ENCODE measurements at regions not wholly inside any gene's neighbourhood (a gene's known extent, or its start where the extent isn't known, plus 50 kb on each side); places are given as distances from the start of the nearest gene placed in this dataset.

DNA sequence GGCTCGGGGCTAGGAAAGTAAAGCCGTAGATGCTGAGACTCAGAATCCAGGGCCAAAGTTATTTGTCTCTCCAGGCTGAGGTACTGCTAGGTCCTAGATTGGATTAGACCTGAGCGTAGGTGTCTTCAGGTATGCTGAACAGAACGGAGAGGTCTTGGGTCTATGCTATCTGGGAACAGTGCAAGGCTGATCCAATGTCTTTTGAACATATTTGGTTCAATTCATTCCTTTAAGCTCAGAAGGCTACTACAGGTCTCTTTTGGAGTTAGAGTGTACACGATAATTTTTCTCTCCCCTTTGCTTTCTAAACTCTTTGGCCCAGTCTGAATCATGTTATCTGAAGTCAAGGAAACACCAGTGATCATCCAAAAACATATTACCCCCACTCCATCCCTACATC lies 137.5 kb upstream of the TBL1XR1 start (continued):
- TF ChIP-seq FOXA1 (IDR thresholded peaks at IDR 0.05) (no peak), ATF3 (IDR thresholded peaks at IDR 0.05) (no peak)
- TF ChIP-seq, protein P1, sequence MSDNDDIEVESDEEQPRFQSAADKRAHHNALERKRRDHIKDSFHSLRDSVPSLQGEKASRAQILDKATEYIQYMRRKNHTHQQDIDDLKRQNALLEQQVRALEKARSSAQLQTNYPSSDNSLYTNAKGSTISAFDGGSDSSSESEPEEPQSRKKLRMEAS (IDR thresholded peaks at IDR 0.05), result no peak
- TF ChIP-seq, protein P2, sequence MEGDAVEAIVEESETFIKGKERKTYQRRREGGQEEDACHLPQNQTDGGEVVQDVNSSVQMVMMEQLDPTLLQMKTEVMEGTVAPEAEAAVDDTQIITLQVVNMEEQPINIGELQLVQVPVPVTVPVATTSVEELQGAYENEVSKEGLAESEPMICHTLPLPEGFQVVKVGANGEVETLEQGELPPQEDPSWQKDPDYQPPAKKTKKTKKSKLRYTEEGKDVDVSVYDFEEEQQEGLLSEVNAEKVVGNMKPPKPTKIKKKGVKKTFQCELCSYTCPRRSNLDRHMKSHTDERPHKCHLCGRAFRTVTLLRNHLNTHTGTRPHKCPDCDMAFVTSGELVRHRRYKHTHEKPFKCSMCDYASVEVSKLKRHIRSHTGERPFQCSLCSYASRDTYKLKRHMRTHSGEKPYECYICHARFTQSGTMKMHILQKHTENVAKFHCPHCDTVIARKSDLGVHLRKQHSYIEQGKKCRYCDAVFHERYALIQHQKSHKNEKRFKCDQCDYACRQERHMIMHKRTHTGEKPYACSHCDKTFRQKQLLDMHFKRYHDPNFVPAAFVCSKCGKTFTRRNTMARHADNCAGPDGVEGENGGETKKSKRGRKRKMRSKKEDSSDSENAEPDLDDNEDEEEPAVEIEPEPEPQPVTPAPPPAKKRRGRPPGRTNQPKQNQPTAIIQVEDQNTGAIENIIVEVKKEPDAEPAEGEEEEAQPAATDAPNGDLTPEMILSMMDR (IDR thresholded peaks at IDR 0.05; ENCODE audit: low read depth, low read length, missing input control), result no peak
- TF ChIP-seq, protein P3, sequence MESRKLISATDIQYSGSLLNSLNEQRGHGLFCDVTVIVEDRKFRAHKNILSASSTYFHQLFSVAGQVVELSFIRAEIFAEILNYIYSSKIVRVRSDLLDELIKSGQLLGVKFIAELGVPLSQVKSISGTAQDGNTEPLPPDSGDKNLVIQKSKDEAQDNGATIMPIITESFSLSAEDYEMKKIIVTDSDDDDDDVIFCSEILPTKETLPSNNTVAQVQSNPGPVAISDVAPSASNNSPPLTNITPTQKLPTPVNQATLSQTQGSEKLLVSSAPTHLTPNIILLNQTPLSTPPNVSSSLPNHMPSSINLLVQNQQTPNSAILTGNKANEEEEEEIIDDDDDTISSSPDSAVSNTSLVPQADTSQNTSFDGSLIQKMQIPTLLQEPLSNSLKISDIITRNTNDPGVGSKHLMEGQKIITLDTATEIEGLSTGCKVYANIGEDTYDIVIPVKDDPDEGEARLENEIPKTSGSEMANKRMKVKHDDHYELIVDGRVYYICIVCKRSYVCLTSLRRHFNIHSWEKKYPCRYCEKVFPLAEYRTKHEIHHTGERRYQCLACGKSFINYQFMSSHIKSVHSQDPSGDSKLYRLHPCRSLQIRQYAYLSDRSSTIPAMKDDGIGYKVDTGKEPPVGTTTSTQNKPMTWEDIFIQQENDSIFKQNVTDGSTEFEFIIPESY (IDR thresholded peaks at IDR 0.05), result no peak

DNA sequence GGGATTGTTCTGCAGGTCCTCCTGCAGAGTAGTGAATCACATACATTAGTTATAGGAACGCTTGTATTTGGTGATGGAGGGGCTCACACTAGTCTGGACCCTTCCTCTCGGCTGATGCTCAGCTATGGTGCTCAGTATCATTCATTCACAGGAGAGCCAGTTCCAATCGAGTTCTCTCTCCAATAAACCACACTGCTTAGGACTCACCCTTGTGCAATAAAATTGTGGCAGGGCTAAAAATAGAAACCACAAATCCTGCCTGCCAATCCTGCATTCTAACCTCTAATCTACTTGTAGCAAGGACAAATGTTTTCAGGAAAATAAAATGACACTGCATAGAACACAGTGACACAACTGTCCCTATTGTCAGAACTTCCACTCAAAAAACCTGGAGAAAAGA lies 138.4 kb upstream of the TBL1XR1 start:
- Histone ChIP-seq H3K9me3 (ENCODE audit: control insufficient read depth in 4 of 4, low read length in 3 of 4) (no peaks in the 10 kb centered on the region), H3K9ac (ENCODE audit: low read depth in 1 of 2, low read length in 2 of 2) (no peak overlapping the region), H3K4me1 (ENCODE audit: control insufficient read depth in 4 of 4, insufficient read depth in 4 of 4, low read length in 3 of 4) (peaks cover 0 to 4% (median 1%) of the 10 kb centered on the region in 4 donors), H3K27ac (ENCODE audit: low read depth in 1 of 2, low read length in 2 of 2) (no peak overlapping the region), H3K4me3 (ENCODE audit: low read depth in 1 of 3, low read length in 3 of 3) (no peak overlapping the region), H3K36me3 (ENCODE audit: control insufficient read depth in 4 of 4, insufficient read depth in 3 of 4, low read depth in 1 of 4, low read length in 3 of 4) (no peaks in the 10 kb centered on the region), H3K27me3 (ENCODE audit: control insufficient read depth in 4 of 4, insufficient read depth in 4 of 4, low read length in 3 of 4) (no peaks in the 10 kb centered on the region)
- WGBS, result 61% methylated on average over 3 of the region's 3 CpGs
- no peak for DNase-seq (ENCODE audit: low spot score)
- TF ChIP-seq RXRA (IDR thresholded peaks at IDR 0.05), result no peak
- TF ChIP-seq, protein P3 (IDR thresholded peaks at IDR 0.05), result no peak
- TF ChIP-seq YY1 (IDR thresholded peaks at IDR 0.05), result no peak
- no peak for TF ChIP-seq REST (IDR thresholded peaks at IDR 0.05)
- no peak for TF ChIP-seq HNF4A (conservative IDR thresholded peaks at IDR 0.05)
